K562 (cell line): ENCODE measurements at regions not wholly inside any gene's neighbourhood (a gene's known extent, or its start where the extent isn't known, plus 50 kb on each side); places are given as distances from the start of the nearest gene placed in this dataset.

Experiments used
- ATAC-seq: fragments of 200-7000 bp; cut with Tn5 transposase; 3 replicates; pipeline ENCODE4 v1.9.1; 2020; ENCODE audit warnings: moderate library complexity
- BruUV-seq: library from RNA; stranded (reverse); fragments of 400-500 nt; replicated peaks from 2 replicates; lab custom pipeline; 2021; lab: Mats Ljungman, UMichigan
- CTCF ChIA-PET: fragments of 300-600 bp; formaldehyde crosslinking; extraction: SDS; loops from one replicate; lab custom pipeline; 2021; ENCODE audit warnings: low intra/inter-chr PET ratio; lab: Yijun Ruan, JAX
- POLR2A ChIA-PET: fragments of 300-600, 350-650 bp; sonication (Branson Sonifier 250); formaldehyde crosslinking; extraction: SDS; loops from one replicate; lab custom pipeline; 2021; ENCODE audit warnings: antibody characterized with exemption, inconsistent platforms; lab: Yijun Ruan, JAX
- DNase-seq, 4 experiments: peaks; one replicate each; pipeline versions ENCODE4 v3.0.0 to v3.0.0-alpha.2; 2011 to 2018; ENCODE audit warnings: low spot score in 3 of 4, mixed read lengths in 3 of 4; ENCODE audit errors: extremely low read depth in 1 of 4
- FAIRE-seq: peaks from 2 replicates; lab custom pipeline; 2011; peaks lifted over from hg19 to GRCh38; lab: Jason Lieb, UNC
- H2AFZ ChIP-seq: 2 replicates; pipeline ENCODE4 v1.6.0; 2011; ENCODE audit warnings: low read depth, low read length, control low read depth, inconsistent platforms
- H3K27ac ChIP-seq: fragments of 200-600 bp; 3 replicates; pipeline ENCODE4 v1.8.0; 2011; ENCODE audit warnings: low read depth, mild to moderate bottlenecking, control low read depth, inconsistent platforms, low read length, moderate library complexity, mixed read lengths; ENCODE audit errors: extremely low read depth
- H3K27me3 ChIP-seq, 2 experiments: fragments of 300-600 bp in 1 of 2; 2 replicates in 1 of 2; 3 replicates in 1 of 2; pipeline versions ENCODE4 v1.6.0 to v1.8.0; 2011; ENCODE audit warnings: inconsistent platforms in 2 of 2, low read length in 2 of 2, mild to moderate bottlenecking in 1 of 2, mixed read lengths in 1 of 2, moderate library complexity in 1 of 2; ENCODE audit not compliant: control insufficient read depth in 2 of 2, insufficient read depth in 2 of 2
- H3K36me3 ChIP-seq: fragments of 300-600 bp; 3 replicates; pipeline ENCODE4 v1.8.0; 2011; ENCODE audit warnings: mild to moderate bottlenecking, low read length, inconsistent platforms; ENCODE audit not compliant: control insufficient read depth, insufficient read depth
- H3K4me1 ChIP-seq, 2 experiments: fragments of 200-600 bp in 1 of 2; replicated peaks in 1 of 2; 2 replicates in 1 of 2; 3 replicates in 1 of 2; pipeline versions ENCODE4 v1.5.1 to v1.8.0; 2011; ENCODE audit warnings: inconsistent platforms in 2 of 2, low read length in 2 of 2, mild to moderate bottlenecking in 1 of 2, mixed read lengths in 1 of 2, moderate library complexity in 1 of 2; ENCODE audit not compliant: control insufficient read depth in 2 of 2, insufficient read depth in 2 of 2
- H3K4me2 ChIP-seq: 2 replicates; pipeline ENCODE4 v1.6.1; 2011; ENCODE audit warnings: low read length, control low read depth, inconsistent platforms, mixed read lengths; ENCODE audit not compliant: insufficient read depth
- H3K4me3 ChIP-seq: fragments of 200-600 bp; sonication (generic), shearing (Covaris generic); 2 replicates; pipeline ENCODE4 v1.5.1; 2016; ENCODE audit warnings: control low read depth, inconsistent platforms
- H3K79me2 ChIP-seq: fragments of 200-600 bp; 3 replicates; pipeline ENCODE4 v1.8.0; 2011; ENCODE audit warnings: low read length, inconsistent platforms; ENCODE audit not compliant: control insufficient read depth, insufficient read depth
- H3K9ac ChIP-seq, 2 experiments: 2 replicates each; pipeline versions ENCODE4 v1.6.0 to v1.6.1; 2011; ENCODE audit warnings: low read depth in 2 of 2, low read length in 2 of 2, control low read depth in 1 of 2, inconsistent platforms in 1 of 2, mild to moderate bottlenecking in 1 of 2, mixed read lengths in 1 of 2; ENCODE audit not compliant: insufficient read depth in 1 of 2
- H3K9me1 ChIP-seq: one replicate; pipeline ENCODE4 v1.6.0; 2011; ENCODE audit warnings: inconsistent platforms, mild to moderate bottlenecking, low read length, moderate library complexity; ENCODE audit not compliant: control insufficient read depth, insufficient read depth
- H3K9me3 ChIP-seq: replicated peaks from 2 replicates; pipeline ENCODE4 v1.5.1; 2011; ENCODE audit warnings: low read depth, low read length, inconsistent platforms; ENCODE audit not compliant: control insufficient read depth, insufficient read depth
- H4K20me1 ChIP-seq: replicated peaks from 2 replicates; pipeline ENCODE4 v1.6.1; 2011; ENCODE audit warnings: low read length, inconsistent platforms, mixed read lengths; ENCODE audit not compliant: control insufficient read depth, insufficient read depth
- ATF1 ChIP-seq, 2 experiments: fragments of 450-650 bp in 1 of 2; IDR thresholded peaks; 2 replicates each; pipeline ENCODE4 v1.6.1; 2016; ENCODE audit warnings: missing compliant biosample characterization in 1 of 2, missing genetic modification characterization in 1 of 2
- BCOR ChIP-seq: fragments of 450-650 bp; IDR thresholded peaks from 2 replicates; pipeline ENCODE4 v1.6.1; 2016
- CBX1 ChIP-seq: sonication (generic); IDR thresholded peaks from 2 replicates; pipeline ENCODE4 v1.6.1; 2016; ENCODE audit warnings: antibody characterized with exemption, low read depth, mild to moderate bottlenecking
- IFI16 ChIP-seq: fragments of 250-450 bp; sonication (Bioruptor Pico); IDR thresholded peaks from 2 replicates; pipeline ENCODE4 v2.1.2; 2022; ENCODE audit warnings: mild to moderate bottlenecking, inconsistent platforms
- KHSRP ChIP-seq: fragments of 450-650 bp; IDR thresholded peaks from 2 replicates; pipeline ENCODE4 v1.6.1; 2017
- NR1H2 ChIP-seq: sonication (generic); formaldehyde crosslinking; IDR thresholded peaks from 2 replicates; pipeline ENCODE4 v1.4.0; 2020; ENCODE audit warnings: mild to moderate bottlenecking, missing genetic modification reagents
- TARDBP ChIP-seq: fragments of 450-650 bp; IDR thresholded peaks from 2 replicates; pipeline ENCODE4 v1.6.1; 2016
- U2AF2 ChIP-seq: fragments of 200-400 bp; formaldehyde crosslinking; optimal IDR thresholded peaks from 2 replicates; pipeline ENCODE3; 2017; ENCODE audit warnings: low read depth, mild to moderate bottlenecking, low read length
- ZFP30 ChIP-seq: fragments of 250-450 bp; sonication (Bioruptor Pico); IDR thresholded peaks from 2 replicates; pipeline ENCODE4 v1.8.0; 2022; ENCODE audit warnings: moderate library complexity, mild to moderate bottlenecking, inconsistent platforms, borderline replicate concordance
- in situ Hi-C: fragments of 300-500 bp; cut with MboI; formaldehyde crosslinking; loops from 4 replicates; pipeline ENCODE4 v1.15.0; 2018; ENCODE audit warnings: inconsistent platforms, mixed read lengths
- intact Hi-C: fragments of 100-400 bp; cut with micrococcal nuclease; formaldehyde crosslinking; loops from 2 replicates; pipeline ENCODE4 v1.14.2; 2022
- TF ChIP-seq, protein P1 (sequence below): fragments of 450-650 bp; formaldehyde crosslinking; IDR thresholded peaks from 2 replicates; pipeline ENCODE4 v1.4.0; 2020; ENCODE audit warnings: mild to moderate bottlenecking, moderate library complexity
- TF ChIP-seq, protein P2 (sequence below): fragments of 450-650 bp; IDR thresholded peaks from 2 replicates; pipeline ENCODE4 v1.6.1; 2018; ENCODE audit warnings: mild to moderate bottlenecking, low read depth; ENCODE audit not compliant: partially characterized antibody
- TF ChIP-seq, protein P3 (sequence below): fragments of 250-450 bp; sonication (Bioruptor Pico); IDR thresholded peaks from 2 replicates; pipeline ENCODE4 v1.5.0; 2020; ENCODE audit warnings: mild to moderate bottlenecking, borderline replicate concordance
- TF ChIP-seq, protein P4 (sequence below): fragments of 250-450 bp; sonication (Bioruptor Pico); IDR thresholded peaks from 2 replicates; pipeline ENCODE4 v1.5.0; 2022; ENCODE audit warnings: mild to moderate bottlenecking

DNA sequence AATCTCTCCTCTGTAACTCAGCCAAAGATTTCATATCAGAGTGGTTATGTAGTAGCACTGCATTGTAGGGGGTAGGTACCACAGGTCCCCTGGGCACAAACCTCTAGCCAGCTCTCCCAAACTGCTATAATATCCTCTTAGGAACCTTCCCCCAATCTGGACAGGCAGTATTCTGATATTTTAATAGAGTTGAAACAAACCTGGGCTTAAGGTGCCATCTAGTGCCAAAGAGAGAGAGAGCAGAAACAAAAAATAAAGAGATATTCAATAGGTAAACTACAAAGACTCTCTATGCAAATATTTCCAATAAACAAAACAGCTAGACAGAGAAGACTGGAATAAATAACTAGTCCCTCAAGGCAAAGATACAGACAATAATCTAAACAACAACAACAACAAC, 1070.0 kb downstream of the CDH11 start:
- H4K20me1 ChIP-seq = no peaks in the 10 kb centered on the region
- ChIA-PET CTCF (no interaction called here), POLR2A (no interaction called here)
- ATAC-seq = no peak
- BruUV-seq = no TSS peak
- no peaks in the 10 kb centered on the region for H3K9me1 ChIP-seq
- TF ChIP-seq ZFP30 (no peak), TARDBP (no peak), ATF1 (CRISPR knock-in tag; IDR thresholded peaks at IDR 0.05) (no peak), ATF1 (tag; IDR thresholded peaks at IDR 0.05) (no peak), NR1H2 (CRISPR knock-in tag) (no peak), CBX1 (no peak), KHSRP (no peak), BCOR (no peak), IFI16 (no peak), U2AF2 (no peak)
- TF ChIP-seq, protein P1, sequence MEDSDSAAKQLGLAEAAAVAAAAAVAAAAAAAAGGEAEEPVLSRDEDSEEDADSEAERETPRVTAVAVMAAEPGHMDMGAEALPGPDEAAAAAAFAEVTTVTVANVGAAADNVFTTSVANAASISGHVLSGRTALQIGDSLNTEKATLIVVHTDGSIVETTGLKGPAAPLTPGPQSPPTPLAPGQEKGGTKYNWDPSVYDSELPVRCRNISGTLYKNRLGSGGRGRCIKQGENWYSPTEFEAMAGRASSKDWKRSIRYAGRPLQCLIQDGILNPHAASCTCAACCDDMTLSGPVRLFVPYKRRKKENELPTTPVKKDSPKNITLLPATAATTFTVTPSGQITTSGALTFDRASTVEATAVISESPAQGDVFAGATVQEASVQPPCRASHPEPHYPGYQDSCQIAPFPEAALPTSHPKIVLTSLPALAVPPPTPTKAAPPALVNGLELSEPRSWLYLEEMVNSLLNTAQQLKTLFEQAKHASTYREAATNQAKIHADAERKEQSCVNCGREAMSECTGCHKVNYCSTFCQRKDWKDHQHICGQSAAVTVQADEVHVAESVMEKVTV (CRISPR knock-in tag) = no peak
- TF ChIP-seq, protein P2, sequence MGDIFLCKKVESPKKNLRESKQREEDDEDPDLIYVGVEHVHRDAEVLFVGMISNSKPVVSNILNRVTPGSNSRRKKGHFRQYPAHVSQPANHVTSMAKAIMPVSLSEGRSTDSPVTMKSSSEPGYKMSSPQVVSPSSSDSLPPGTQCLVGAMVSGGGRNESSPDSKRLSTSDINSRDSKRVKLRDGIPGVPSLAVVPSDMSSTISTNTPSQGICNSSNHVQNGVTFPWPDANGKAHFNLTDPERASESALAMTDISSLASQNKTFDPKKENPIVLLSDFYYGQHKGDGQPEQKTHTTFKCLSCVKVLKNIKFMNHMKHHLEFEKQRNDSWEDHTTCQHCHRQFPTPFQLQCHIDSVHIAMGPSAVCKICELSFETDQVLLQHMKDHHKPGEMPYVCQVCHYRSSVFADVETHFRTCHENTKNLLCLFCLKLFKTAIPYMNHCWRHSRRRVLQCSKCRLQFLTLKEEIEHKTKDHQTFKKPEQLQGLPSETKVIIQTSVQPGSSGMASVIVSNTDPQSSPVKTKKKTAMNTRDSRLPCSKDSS = no peak
- TF ChIP-seq, protein P3, sequence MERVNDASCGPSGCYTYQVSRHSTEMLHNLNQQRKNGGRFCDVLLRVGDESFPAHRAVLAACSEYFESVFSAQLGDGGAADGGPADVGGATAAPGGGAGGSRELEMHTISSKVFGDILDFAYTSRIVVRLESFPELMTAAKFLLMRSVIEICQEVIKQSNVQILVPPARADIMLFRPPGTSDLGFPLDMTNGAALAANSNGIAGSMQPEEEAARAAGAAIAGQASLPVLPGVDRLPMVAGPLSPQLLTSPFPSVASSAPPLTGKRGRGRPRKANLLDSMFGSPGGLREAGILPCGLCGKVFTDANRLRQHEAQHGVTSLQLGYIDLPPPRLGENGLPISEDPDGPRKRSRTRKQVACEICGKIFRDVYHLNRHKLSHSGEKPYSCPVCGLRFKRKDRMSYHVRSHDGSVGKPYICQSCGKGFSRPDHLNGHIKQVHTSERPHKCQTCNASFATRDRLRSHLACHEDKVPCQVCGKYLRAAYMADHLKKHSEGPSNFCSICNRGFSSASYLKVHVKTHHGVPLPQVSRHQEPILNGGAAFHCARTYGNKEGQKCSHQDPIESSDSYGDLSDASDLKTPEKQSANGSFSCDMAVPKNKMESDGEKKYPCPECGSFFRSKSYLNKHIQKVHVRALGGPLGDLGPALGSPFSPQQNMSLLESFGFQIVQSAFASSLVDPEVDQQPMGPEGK = no peak
- TF ChIP-seq, protein P4, sequence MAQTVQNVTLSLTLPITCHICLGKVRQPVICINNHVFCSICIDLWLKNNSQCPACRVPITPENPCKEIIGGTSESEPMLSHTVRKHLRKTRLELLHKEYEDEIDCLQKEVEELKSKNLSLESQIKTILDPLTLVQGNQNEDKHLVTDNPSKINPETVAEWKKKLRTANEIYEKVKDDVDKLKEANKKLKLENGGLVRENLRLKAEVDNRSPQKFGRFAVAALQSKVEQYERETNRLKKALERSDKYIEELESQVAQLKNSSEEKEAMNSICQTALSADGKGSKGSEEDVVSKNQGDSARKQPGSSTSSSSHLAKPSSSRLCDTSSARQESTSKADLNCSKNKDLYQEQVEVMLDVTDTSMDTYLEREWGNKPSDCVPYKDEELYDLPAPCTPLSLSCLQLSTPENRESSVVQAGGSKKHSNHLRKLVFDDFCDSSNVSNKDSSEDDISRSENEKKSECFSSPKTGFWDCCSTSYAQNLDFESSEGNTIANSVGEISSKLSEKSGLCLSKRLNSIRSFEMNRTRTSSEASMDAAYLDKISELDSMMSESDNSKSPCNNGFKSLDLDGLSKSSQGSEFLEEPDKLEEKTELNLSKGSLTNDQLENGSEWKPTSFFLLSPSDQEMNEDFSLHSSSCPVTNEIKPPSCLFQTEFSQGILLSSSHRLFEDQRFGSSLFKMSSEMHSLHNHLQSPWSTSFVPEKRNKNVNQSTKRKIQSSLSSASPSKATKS (CRISPR knock-in tag) = no peak
- intact Hi-C loops (no loop called here), in situ Hi-C loops (no loop called here)
- H3K4me3 ChIP-seq = no peak overlapping the region
- H3K4me2 ChIP-seq = no peak overlapping the region
- H3K4me1 ChIP-seq = no peaks in the 10 kb centered on the region
- H3K9me3 ChIP-seq = no peaks in the 10 kb centered on the region
- no peak overlapping the region for H3K27ac ChIP-seq
- H3K79me2 ChIP-seq = no peaks in the 10 kb centered on the region
- H3K36me3 ChIP-seq = no peaks in the 10 kb centered on the region
- H3K9ac ChIP-seq = no peak overlapping the region
- DNase-seq = no peak
- H2AFZ ChIP-seq = no peak overlapping the region
- H3K27me3 ChIP-seq = no peaks in the 10 kb centered on the region
- no peak for FAIRE-seq
